A204.1 (cell line): ENCODE measurements at regions not wholly inside any gene's neighbourhood (a gene's known extent, or its start where the extent isn't known, plus 50 kb on each side); places are given as distances from the start of the nearest gene placed in this dataset.
A peak's percentile ranks its signal among the peaks of the same experiment; 100 is the strongest.
"Not testable (repeated sequence)": the region's sequence is repeated elsewhere in the genome, so short reads cannot be mapped to it uniquely, and the experiment has no call there.

ENCODE experiments used
- FAIRE-seq: peaks from 2 replicates; lab custom pipeline; 2012; peaks lifted over from hg19 to GRCh38; lab: Jason Lieb, UNC

GRCh38 chr2:57440437-57440836 is 606.2 kb upstream of the VRK2 start:
- FAIRE-seq: peak; percentile 63

DNA sequence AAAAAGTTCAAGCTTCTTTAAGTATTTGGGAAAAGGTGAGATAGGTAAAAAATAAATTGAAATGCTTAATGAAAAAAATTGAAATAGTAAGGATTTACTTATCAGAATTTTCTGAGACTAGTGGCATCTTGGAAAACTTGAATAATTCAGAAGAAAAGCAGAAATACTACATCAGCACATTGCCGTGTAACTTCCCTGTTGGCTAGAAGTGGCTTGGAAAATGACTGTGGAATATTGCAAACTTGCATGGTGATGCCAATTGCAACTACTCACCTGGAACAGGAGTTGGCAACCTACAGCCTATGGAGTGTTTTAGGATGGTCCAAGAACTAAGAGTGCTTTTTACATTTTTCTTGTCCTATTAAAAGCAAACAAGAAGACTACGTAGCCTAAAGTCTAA is 603.5 kb upstream of the VRK2 start:
- no peak for FAIRE-seq

- no peak for FAIRE-seq
Measured at GRCh38 chr2:57443973-57444521, 602.6 kb upstream of the VRK2 start.

- FAIRE-seq: no peak
Measured at GRCh38 chr2:57444752-57445430, 601.7 kb upstream of the VRK2 start.

DNA sequence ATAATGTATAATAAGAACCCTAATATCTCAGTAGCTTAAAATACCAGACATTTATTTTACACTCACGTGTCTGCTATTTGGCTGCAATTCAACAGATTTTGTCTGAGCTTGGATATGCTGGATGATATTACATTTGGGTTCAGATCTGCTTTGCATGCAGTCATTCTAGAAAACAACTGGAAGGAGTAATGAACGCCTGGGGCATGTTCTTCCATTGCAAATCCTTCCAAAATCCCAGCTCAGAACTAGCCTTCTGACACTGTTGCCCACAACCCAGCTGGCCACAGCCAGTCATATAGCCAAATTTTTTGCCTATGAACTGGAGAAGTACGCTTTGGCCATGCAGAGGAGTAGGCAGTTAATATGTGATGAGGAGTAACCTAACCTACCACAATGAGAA is 597.8 kb upstream of the VRK2 start:
- FAIRE-seq: no peak

DNA sequence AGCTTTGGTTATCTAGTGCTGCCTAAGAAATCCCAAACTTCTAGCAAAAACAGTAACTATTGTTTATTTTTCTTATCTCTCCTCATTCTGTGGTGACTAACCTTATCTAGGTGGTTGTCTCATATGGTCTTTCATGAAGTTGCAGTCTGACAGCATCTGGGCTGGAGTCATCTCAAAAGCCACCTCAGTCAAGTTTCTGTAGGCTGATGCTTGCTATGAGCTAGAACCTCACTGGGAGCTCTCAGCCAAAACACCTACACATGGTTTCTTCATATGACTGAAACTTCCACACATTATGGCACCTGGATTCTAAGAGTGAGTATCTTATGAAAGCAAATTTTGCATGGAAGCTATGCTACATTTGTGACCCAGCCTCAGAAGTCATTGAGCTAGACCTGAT is 596.4 kb upstream of the VRK2 start:
- FAIRE-seq: no peak

GRCh38 chr2:57452634-57453033 is 594.0 kb upstream of the VRK2 start:
- FAIRE-seq: no peak

- FAIRE-seq: no peak
Measured at GRCh38 chr2:57453945-57454344, 592.7 kb upstream of the VRK2 start.

DNA sequence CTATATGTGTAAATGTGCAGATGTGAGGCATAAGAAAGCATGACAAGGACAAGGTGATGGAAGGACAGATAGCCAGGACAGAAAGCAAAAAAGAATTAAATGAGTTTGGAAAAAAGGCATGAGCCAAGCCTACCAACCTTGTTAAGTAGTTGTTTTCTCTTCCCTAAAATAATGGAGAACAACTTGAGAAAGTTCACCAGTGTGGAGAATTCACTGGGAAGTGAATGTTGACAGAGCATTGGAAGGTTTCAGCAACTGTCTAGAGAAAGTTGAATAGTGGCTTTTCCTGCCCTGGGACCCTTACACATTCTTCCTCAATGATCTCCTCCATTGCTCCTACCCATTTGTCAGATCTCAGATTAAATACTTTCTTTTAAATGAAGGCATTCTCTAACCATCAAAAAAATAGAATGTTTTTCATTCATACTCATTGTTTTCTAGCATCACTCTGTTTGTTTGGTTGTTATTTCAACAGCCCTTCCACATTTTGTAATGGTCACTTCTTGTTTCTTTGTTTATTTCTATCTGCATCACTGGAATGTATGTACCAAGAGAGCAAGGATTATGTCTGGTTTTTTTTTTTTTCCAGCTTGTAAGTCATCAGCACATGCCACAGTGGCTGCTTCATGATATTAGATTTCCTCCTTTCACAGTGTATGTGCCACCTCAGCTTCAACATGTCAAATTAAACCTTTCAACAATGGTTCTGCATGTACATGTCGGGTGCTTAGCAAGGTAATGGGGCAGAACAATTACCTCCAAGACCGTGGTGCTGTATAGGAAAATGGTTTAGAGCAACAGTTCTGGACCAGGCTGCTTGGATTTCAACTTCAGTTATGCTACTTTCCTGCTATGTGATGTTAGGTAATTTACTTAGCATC is 586.0 kb upstream of the VRK2 start:
- FAIRE-seq: no peak

GRCh38 chr2:57461624-57462023 is 585.0 kb upstream of the VRK2 start:
- no peak for FAIRE-seq

DNA sequence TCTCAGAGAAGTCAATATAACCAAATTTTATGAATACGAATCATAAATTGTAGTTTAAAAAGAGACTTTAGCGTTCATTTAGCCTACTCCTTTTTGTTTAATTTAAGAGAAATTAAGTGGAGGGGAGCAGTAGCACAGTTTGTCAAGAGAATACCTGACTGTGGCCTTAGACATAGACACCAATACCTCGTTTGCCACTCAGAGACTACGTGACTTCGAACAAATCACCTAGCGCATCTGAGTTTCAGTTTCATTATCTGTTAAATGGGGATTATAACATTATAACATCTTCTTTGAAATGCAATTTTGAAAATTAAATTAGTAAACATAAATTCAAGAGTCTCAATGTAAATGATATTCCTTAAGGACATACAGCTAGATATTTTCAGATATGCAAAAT is 581.5 kb upstream of the VRK2 start:
- no peak for FAIRE-seq

- no peak for FAIRE-seq
Measured at GRCh38 chr2:57465967-57466366, 580.6 kb upstream of the VRK2 start.

GRCh38 chr2:57475391-57475790 is 571.2 kb upstream of the VRK2 start:
- no peak for FAIRE-seq

GRCh38 chr2:57479981-57480380 is 566.6 kb upstream of the VRK2 start:
- FAIRE-seq: no peak

GRCh38 chr2:57488061-57488460 is 558.5 kb upstream of the VRK2 start:
- FAIRE-seq: no peak

GRCh38 chr2:57490741-57491140 is 555.9 kb upstream of the VRK2 start:
- FAIRE-seq: no peak

- FAIRE-seq: no peak
Measured at GRCh38 chr2:57491213-57491612, 555.4 kb upstream of the VRK2 start.

GRCh38 chr2:57493966-57494365 is 552.6 kb upstream of the VRK2 start:
- not testable (repeated sequence) for FAIRE-seq

DNA sequence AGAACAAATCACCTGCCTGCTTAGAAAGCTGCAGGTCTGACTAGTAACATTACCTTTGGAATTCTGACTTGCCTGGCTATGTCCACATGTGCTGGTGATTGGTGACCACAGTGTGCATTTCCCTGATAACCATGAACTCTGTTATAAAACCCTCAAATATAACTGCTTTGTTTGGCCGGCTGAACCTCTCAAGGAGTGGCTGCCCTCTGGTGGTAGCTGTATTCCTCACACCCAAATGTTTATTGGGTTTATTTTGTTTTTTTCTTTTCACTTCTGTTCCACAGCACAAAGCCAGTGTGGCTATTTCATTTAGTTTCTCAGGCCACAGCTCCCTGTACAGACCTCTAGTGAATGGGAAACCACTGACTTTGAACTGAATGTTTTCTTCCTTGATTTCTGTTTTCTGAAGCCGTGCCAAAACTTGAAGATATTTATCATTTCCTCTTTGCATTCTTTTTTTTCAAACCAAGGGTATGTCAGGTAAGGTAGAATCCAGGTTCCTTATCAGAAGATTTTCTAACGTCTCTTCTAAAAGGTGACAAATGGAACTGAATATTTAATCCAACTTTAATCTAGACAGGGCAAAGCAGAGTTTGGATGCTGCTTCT is 549.0 kb upstream of the VRK2 start:
- FAIRE-seq: no peak

- FAIRE-seq: no peak
Measured at GRCh38 chr2:57504787-57505186, 541.8 kb upstream of the VRK2 start.

DNA sequence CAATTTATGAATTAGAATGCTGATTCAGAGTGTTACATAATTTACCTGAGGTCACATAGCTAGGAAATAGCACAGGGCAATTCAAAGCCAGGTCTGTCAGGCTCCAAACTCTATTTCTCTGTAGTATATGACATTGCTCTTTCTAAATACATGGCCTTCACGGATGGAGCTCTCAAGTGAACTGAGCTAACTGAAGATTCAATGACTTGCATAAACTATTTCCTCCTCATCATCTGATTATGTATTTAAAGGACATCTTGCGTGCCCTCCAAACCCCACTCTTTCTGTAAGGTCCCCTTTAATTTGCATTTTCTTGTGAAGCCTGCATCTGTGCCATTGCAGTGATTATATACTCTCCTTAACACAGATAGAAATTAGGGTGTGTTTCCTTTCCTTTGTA is 537.4 kb upstream of the VRK2 start:
- no peak for FAIRE-seq

DNA sequence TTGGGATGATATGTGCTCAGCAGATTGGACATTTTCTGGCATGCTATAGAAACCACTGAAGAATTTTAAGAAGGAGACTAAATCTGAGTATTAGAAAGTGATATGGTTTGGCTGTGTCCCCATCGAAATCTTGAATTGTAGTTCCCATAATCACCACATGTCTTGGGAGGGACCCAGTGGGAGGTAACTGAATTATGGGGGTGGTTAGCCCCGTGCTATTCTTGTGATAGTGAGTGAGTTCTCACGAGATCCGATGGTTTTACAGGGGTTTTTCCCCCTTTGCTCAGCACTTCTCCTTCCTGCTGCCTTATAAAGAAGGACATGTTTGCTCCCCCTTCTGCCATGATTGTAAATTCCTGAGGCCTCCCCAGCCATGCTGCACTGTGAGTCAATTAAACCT is 535.9 kb upstream of the VRK2 start:
- no peak for FAIRE-seq

- no peak for FAIRE-seq
Measured at GRCh38 chr2:57515366-57515765, 531.2 kb upstream of the VRK2 start.
